ENCODE measurements at regions not wholly inside any gene's neighbourhood (a gene's known extent, or its start where the extent isn't known, plus 50 kb on each side); places are given as distances from the start of the nearest gene placed in this dataset.
"Not testable (repeated sequence)": the region's sequence is repeated elsewhere in the genome, so short reads cannot be mapped to it uniquely, and the experiment has no call there.

GRCh38 chr2:173556816-173557215 is 202.1 kb downstream of the CDCA7 start:
- no peaks in the 10 kb centered on the region for H3K9me3 ChIP-seq (ENCODE audit: insufficient read depth, low read length)
- TF ChIP-seq YY1 (IDR thresholded peaks at IDR 0.05; ENCODE audit: insufficient read depth, insufficient read length) (no peak), SUZ12 (IDR thresholded peaks at IDR 0.05; ENCODE audit: extremely low read depth, insufficient read depth, insufficient read length) (no peak), ZNF274 (IDR thresholded peaks at IDR 0.05; ENCODE audit: low read depth, low read length) (no peak)
- H3K36me3 ChIP-seq (ENCODE audit: insufficient read depth, insufficient read length, low read length) = no peaks in the 10 kb centered on the region
- no peak for DNase-seq (ENCODE audit: low read depth, low spot score)
- H3K27me3 ChIP-seq (ENCODE audit: insufficient read depth, insufficient read length) = no peaks in the 10 kb centered on the region
- no peak overlapping the region for H3K4me3 ChIP-seq (ENCODE audit: insufficient read length, low read depth)
- peaks cover 3% of the 10 kb centered on the region for H3K4me1 ChIP-seq (ENCODE audit: insufficient read depth, insufficient read length)
- H3K9ac ChIP-seq (ENCODE audit: insufficient read length, low read depth) = no peak overlapping the region

- Histone ChIP-seq H3K36me3 (ENCODE audit: insufficient read depth, insufficient read length, low read length) (no peaks in the 10 kb centered on the region), H3K9ac (ENCODE audit: insufficient read length, low read depth) (no peak overlapping the region), H3K27me3 (ENCODE audit: insufficient read depth, insufficient read length) (no peaks in the 10 kb centered on the region), H3K4me1 (ENCODE audit: insufficient read depth, insufficient read length) (peaks cover 3% of the 10 kb centered on the region), H3K9me3 (ENCODE audit: insufficient read depth, low read length) (no peaks in the 10 kb centered on the region), H3K4me3 (ENCODE audit: insufficient read length, low read depth) (no peak overlapping the region)
- TF ChIP-seq SUZ12 (IDR thresholded peaks at IDR 0.05; ENCODE audit: extremely low read depth, insufficient read depth, insufficient read length) (no peak), ZNF274 (IDR thresholded peaks at IDR 0.05; ENCODE audit: low read depth, low read length) (no peak), YY1 (IDR thresholded peaks at IDR 0.05; ENCODE audit: insufficient read depth, insufficient read length) (no peak)
- no peak for DNase-seq (ENCODE audit: low read depth, low spot score)
These were observed 202.8 kb downstream of the CDCA7 start for GRCh38 chr2:173557497-173557896.

- H3K9ac ChIP-seq (ENCODE audit: insufficient read length, low read depth) = no peak overlapping the region
- DNase-seq (ENCODE audit: low read depth, low spot score) = no peak
- H3K4me3 ChIP-seq (ENCODE audit: insufficient read length, low read depth) = no peak overlapping the region
- H3K27me3 ChIP-seq (ENCODE audit: insufficient read depth, insufficient read length) = no peaks in the 10 kb centered on the region
- H3K4me1 ChIP-seq (ENCODE audit: insufficient read depth, insufficient read length) = no peaks in the 10 kb centered on the region
- no peak for TF ChIP-seq YY1 (IDR thresholded peaks at IDR 0.05; ENCODE audit: insufficient read depth, insufficient read length)
- TF ChIP-seq ZNF274 (IDR thresholded peaks at IDR 0.05; ENCODE audit: low read depth, low read length) = no peak
- TF ChIP-seq SUZ12 (IDR thresholded peaks at IDR 0.05; ENCODE audit: extremely low read depth, insufficient read depth, insufficient read length) = no peak
- H3K9me3 ChIP-seq (ENCODE audit: insufficient read depth, low read length) = no peaks in the 10 kb centered on the region
- H3K36me3 ChIP-seq (ENCODE audit: insufficient read depth, insufficient read length, low read length) = no peaks in the 10 kb centered on the region
These were observed 212.8 kb downstream of the CDCA7 start for GRCh38 chr2:173567493-173567892.

- DNase-seq (ENCODE audit: low read depth, low spot score) = peak; percentile 36
- Histone ChIP-seq H3K9me3 (ENCODE audit: insufficient read depth, low read length) (no peaks in the 10 kb centered on the region), H3K4me3 (ENCODE audit: insufficient read length, low read depth) (no peak overlapping the region), H3K9ac (ENCODE audit: insufficient read length, low read depth) (no peak overlapping the region), H3K27me3 (ENCODE audit: insufficient read depth, insufficient read length) (no peaks in the 10 kb centered on the region), H3K36me3 (ENCODE audit: insufficient read depth, insufficient read length, low read length) (no peaks in the 10 kb centered on the region), H3K4me1 (ENCODE audit: insufficient read depth, insufficient read length) (no peaks in the 10 kb centered on the region)
- no peak for TF ChIP-seq ZNF274 (IDR thresholded peaks at IDR 0.05; ENCODE audit: low read depth, low read length)
- no peak for TF ChIP-seq YY1 (IDR thresholded peaks at IDR 0.05; ENCODE audit: insufficient read depth, insufficient read length)
- no peak for TF ChIP-seq SUZ12 (IDR thresholded peaks at IDR 0.05; ENCODE audit: extremely low read depth, insufficient read depth, insufficient read length)
These were observed 213.4 kb downstream of the CDCA7 start for GRCh38 chr2:173568054-173568453.

- no peaks in the 10 kb centered on the region for H3K9me3 ChIP-seq (ENCODE audit: insufficient read depth, low read length)
- H3K4me1 ChIP-seq (ENCODE audit: insufficient read depth, insufficient read length) = no peaks in the 10 kb centered on the region
- H3K9ac ChIP-seq (ENCODE audit: insufficient read length, low read depth) = peak overlapping the region; percentile 36
- TF ChIP-seq YY1 (IDR thresholded peaks at IDR 0.05; ENCODE audit: insufficient read depth, insufficient read length) (no peak), SUZ12 (IDR thresholded peaks at IDR 0.05; ENCODE audit: extremely low read depth, insufficient read depth, insufficient read length) (no peak), ZNF274 (IDR thresholded peaks at IDR 0.05; ENCODE audit: low read depth, low read length) (no peak)
- no peak overlapping the region for H3K4me3 ChIP-seq (ENCODE audit: insufficient read length, low read depth)
- no peaks in the 10 kb centered on the region for H3K36me3 ChIP-seq (ENCODE audit: insufficient read depth, insufficient read length, low read length)
- DNase-seq (ENCODE audit: low read depth, low spot score) = peak; percentile 48
- H3K27me3 ChIP-seq (ENCODE audit: insufficient read depth, insufficient read length) = no peaks in the 10 kb centered on the region
These were observed 216.5 kb downstream of the CDCA7 start for GRCh38 chr2:173571021-173571821.

- no peak for TF ChIP-seq ZNF274 (IDR thresholded peaks at IDR 0.05; ENCODE audit: low read depth, low read length)
- TF ChIP-seq SUZ12 (IDR thresholded peaks at IDR 0.05; ENCODE audit: extremely low read depth, insufficient read depth, insufficient read length) = no peak
- TF ChIP-seq YY1 (IDR thresholded peaks at IDR 0.05; ENCODE audit: insufficient read depth, insufficient read length) = no peak
- no peaks in the 10 kb centered on the region for H3K36me3 ChIP-seq (ENCODE audit: insufficient read depth, insufficient read length, low read length)
- H3K27me3 ChIP-seq (ENCODE audit: insufficient read depth, insufficient read length) = no peaks in the 10 kb centered on the region
- H3K9ac ChIP-seq (ENCODE audit: insufficient read length, low read depth) = no peak overlapping the region
- H3K4me1 ChIP-seq (ENCODE audit: insufficient read depth, insufficient read length) = no peaks in the 10 kb centered on the region
- no peak for DNase-seq (ENCODE audit: low read depth, low spot score)
- H3K4me3 ChIP-seq (ENCODE audit: insufficient read length, low read depth) = no peak overlapping the region
- H3K9me3 ChIP-seq (ENCODE audit: insufficient read depth, low read length) = no peaks in the 10 kb centered on the region
These were observed 217.4 kb downstream of the CDCA7 start for GRCh38 chr2:173571887-173572680.

- DNase-seq (ENCODE audit: low read depth, low spot score) = no peak
- TF ChIP-seq SUZ12 (IDR thresholded peaks at IDR 0.05; ENCODE audit: extremely low read depth, insufficient read depth, insufficient read length) = no peak
- no peak for TF ChIP-seq YY1 (IDR thresholded peaks at IDR 0.05; ENCODE audit: insufficient read depth, insufficient read length)
- no peak for TF ChIP-seq ZNF274 (IDR thresholded peaks at IDR 0.05; ENCODE audit: low read depth, low read length)
These were observed 218.2 kb downstream of the CDCA7 start for GRCh38 chr2:173572848-173573247.

GRCh38 chr2:173573782-173574181 is 219.1 kb downstream of the CDCA7 start:
- H3K36me3 ChIP-seq (ENCODE audit: insufficient read depth, insufficient read length, low read length); H3K4me1 ChIP-seq (ENCODE audit: insufficient read depth, insufficient read length); H3K9ac ChIP-seq (ENCODE audit: insufficient read length, low read depth); H3K27me3 ChIP-seq (ENCODE audit: insufficient read depth, insufficient read length); H3K9me3 ChIP-seq (ENCODE audit: insufficient read depth, low read length); DNase-seq (ENCODE audit: low read depth, low spot score); H3K4me3 ChIP-seq (ENCODE audit: insufficient read length, low read depth): not testable (repeated sequence)

More at GRCh38 chr2:173572848-173573247, 218.2 kb downstream of the CDCA7 start:
- H3K9ac ChIP-seq (ENCODE audit: insufficient read length, low read depth) = no peak overlapping the region
- no peaks in the 10 kb centered on the region for H3K27me3 ChIP-seq (ENCODE audit: insufficient read depth, insufficient read length)
- H3K9me3 ChIP-seq (ENCODE audit: insufficient read depth, low read length) = no peaks in the 10 kb centered on the region
- no peaks in the 10 kb centered on the region for H3K36me3 ChIP-seq (ENCODE audit: insufficient read depth, insufficient read length, low read length)
- no peak overlapping the region for H3K4me3 ChIP-seq (ENCODE audit: insufficient read length, low read depth)
- no peaks in the 10 kb centered on the region for H3K4me1 ChIP-seq (ENCODE audit: insufficient read depth, insufficient read length)
